Esophagus muscularis mucosa (tissue), 4 donors: ENCODE measurements at regions not wholly inside any gene's neighbourhood (a gene's known extent, or its start where the extent isn't known, plus 50 kb on each side); places are given as distances from the start of the nearest gene placed in this dataset.

ENCODE experiments used
- DNase-seq: peaks from one replicate; pipeline ENCODE4 v3.0.0-alpha.2; 2017; ENCODE audit errors: extremely low spot score
- H3K27ac ChIP-seq, 4 donors: fragments of 200-600 bp; sonication (generic); replicated peaks in 1 of 4; 1 replicate in 3 of 4; 2 replicates in 1 of 4; pipeline ENCODE4 v1.5.1; 2016 to 2019; ENCODE audit warnings: mild to moderate bottlenecking in 1 of 4
- H3K27me3 ChIP-seq, 4 donors: fragments of 200-600 bp; sonication (generic); one replicate each; pipeline versions ENCODE4 v1.5.1 to v1.6.0; 2016 to 2019
- H3K36me3 ChIP-seq, 4 donors: fragments of 200-600 bp; sonication (generic); one replicate each; pipeline ENCODE4 v1.5.1; 2016 to 2019
- H3K4me1 ChIP-seq, 4 donors: fragments of 200-600 bp; sonication (generic); one replicate each; pipeline ENCODE4 v1.5.1; 2016 to 2019
- H3K4me3 ChIP-seq, 4 donors: fragments of 200-600 bp; sonication (generic); 1 replicate in 2 of 4; 2 replicates in 2 of 4; pipeline ENCODE4 v1.5.1; 2016 to 2019; ENCODE audit warnings: mild to moderate bottlenecking in 4 of 4, moderate library complexity in 1 of 4
- H3K9me3 ChIP-seq, 4 donors: fragments of 200-600 bp; sonication (generic); 1 replicate in 3 of 4; 2 replicates in 1 of 4; pipeline ENCODE4 v1.5.1; 2016 to 2019
- EP300 ChIP-seq: sonication (generic); formaldehyde crosslinking; IDR thresholded peaks from one replicate; pipeline ENCODE4 v1.6.1; 2017; ENCODE audit warnings: antibody characterized with exemption
- POLR2A ChIP-seq: fragments of 450-650 bp; IDR thresholded peaks from one replicate; pipeline ENCODE4 v1.6.1; 2017; ENCODE audit warnings: antibody characterized with exemption, moderate library complexity, mild to moderate bottlenecking, low read depth
- POLR2AphosphoS5 ChIP-seq, 2 donors: sonication (generic); formaldehyde crosslinking; IDR thresholded peaks; one replicate each; pipeline ENCODE4 v1.6.1; 2017; ENCODE audit warnings: antibody characterized with exemption in 2 of 2
- WGBS: methylation state at CpG from one replicate; pipeline ENCODE4 v1.1.5; 2018; 5-methylcytosine and 5-hydroxymethylcytosine counted together
- intact Hi-C: fragments of 100-400 bp; cut with DNase I; formaldehyde crosslinking; loops from one replicate; pipeline ENCODE4 v1.15.1; 2023
- TF ChIP-seq, protein P1 (sequence below), 3 experiments: fragments of 200-600 bp in 2 of 3; fragments of 450-650 bp in 1 of 3; sonication (generic) in 2 of 3; IDR thresholded peaks; one replicate each; pipeline ENCODE4 v1.5.1; 2017 to 2019; ENCODE audit warnings: antibody characterized with exemption in 3 of 3, mild to moderate bottlenecking in 2 of 3, moderate library complexity in 1 of 3

DNA sequence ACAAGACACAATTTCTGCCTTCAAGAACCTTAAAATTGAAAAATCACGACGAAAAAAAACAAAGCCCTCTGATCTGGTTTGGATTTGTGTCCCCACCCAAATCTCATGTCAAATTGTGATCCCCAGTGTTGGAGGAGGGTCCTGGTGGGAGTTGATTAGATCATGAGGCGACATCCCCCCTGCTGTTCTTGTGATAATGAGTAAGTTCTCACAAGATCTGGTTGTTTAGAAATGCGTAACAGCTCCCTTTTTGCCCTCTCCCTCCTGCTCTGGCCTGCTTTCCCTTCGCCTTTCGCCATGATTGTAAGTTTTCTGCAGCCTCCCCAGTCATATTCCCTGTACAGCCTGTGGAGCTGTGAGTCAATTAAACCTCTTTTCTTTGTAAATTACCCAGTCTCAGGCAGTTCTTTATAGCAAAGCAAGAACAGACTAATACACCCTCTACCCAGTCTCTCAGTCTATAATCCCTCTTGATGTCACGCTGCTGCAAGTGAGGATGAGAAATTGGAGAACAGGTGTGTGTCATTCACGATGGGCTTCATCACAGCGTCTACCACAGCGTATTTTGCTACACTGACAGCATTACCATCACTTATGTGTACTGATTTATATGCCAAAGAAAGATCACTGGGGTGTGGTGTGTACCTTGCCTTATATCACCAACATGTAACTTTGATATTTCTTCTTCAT is 330.7 kb downstream of the MTX2 start:
- no peaks in the 10 kb centered on the region for H3K9me3 ChIP-seq
- no peak overlapping the region for H3K27ac ChIP-seq
- H3K4me3 ChIP-seq, result no peak overlapping the region
- peaks cover 0 to 10% (median 0%) of the 10 kb centered on the region in 4 donors for H3K27me3 ChIP-seq
- no peaks in the 10 kb centered on the region for H3K36me3 ChIP-seq
- 90% methylated on average over 10 of the region's 10 CpGs for whole genome bisulfite sequencing
- intact Hi-C loops, result no loop called here
- no peak for DNase-seq
- TF ChIP-seq POLR2AphosphoS5 (IDR thresholded peaks at IDR 0.05), result no peak
- TF ChIP-seq, protein P1, sequence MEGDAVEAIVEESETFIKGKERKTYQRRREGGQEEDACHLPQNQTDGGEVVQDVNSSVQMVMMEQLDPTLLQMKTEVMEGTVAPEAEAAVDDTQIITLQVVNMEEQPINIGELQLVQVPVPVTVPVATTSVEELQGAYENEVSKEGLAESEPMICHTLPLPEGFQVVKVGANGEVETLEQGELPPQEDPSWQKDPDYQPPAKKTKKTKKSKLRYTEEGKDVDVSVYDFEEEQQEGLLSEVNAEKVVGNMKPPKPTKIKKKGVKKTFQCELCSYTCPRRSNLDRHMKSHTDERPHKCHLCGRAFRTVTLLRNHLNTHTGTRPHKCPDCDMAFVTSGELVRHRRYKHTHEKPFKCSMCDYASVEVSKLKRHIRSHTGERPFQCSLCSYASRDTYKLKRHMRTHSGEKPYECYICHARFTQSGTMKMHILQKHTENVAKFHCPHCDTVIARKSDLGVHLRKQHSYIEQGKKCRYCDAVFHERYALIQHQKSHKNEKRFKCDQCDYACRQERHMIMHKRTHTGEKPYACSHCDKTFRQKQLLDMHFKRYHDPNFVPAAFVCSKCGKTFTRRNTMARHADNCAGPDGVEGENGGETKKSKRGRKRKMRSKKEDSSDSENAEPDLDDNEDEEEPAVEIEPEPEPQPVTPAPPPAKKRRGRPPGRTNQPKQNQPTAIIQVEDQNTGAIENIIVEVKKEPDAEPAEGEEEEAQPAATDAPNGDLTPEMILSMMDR (IDR thresholded peaks at IDR 0.05), result no peak
- no peak for TF ChIP-seq POLR2A
- no peak for TF ChIP-seq EP300
- no peaks in the 10 kb centered on the region for H3K4me1 ChIP-seq

DNA sequence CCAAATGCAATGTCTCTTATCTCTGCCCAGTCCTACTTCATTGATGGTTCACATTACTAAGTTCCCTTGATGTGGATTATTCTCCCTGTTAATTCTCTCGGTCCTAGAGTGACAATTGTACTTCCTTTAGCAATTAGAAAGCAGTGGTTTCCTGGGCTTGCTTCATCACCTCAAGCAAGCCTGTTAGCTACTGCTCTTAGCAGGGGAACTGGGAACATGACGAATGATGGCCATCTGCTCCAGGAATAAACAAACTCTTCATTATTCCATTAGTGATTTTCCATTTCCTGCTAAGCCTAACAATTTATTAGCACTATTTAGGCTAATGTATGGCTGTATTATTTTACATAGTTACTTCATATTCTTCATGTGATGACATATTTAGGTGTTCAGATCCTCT is 331.8 kb downstream of the MTX2 start:
- TF ChIP-seq, protein P1 (IDR thresholded peaks at IDR 0.05), result no peak
- TF ChIP-seq EP300, result no peak
- no peak for TF ChIP-seq POLR2A
- TF ChIP-seq POLR2AphosphoS5 (IDR thresholded peaks at IDR 0.05), result no peak
- H3K4me1 ChIP-seq, result no peaks in the 10 kb centered on the region
- DNase-seq, result no peak
- intact Hi-C loops, result no loop called here
- H3K27ac ChIP-seq, result no peak overlapping the region
- H3K9me3 ChIP-seq, result no peaks in the 10 kb centered on the region
- H3K27me3 ChIP-seq, result peaks cover 0 to 10% (median 0%) of the 10 kb centered on the region in 4 donors
- H3K36me3 ChIP-seq, result no peaks in the 10 kb centered on the region
- 78% methylated on average over 2 of the region's 2 CpGs for WGBS
- no peak overlapping the region for H3K4me3 ChIP-seq

DNA sequence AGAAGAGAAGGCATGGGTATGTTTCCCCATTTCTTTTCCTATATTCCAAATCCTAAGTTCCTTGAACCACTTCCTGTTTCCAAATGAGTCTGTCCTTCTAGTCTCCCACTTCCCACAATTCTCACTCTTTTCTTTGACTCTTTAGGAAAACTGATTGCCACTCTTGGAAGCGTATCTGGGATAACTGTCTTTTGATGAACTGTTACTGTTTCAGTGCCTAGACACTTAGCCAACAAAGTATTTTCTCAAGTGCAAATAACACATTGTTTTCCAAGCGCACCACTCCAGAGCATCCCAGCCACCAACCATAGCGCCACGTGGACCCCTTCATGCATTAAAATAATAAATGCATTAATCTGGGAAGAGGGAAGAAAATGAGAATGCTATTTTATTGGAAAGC is 342.8 kb downstream of the MTX2 start:
- intact Hi-C loops, result no loop called here
- H3K4me3 ChIP-seq, result no peak overlapping the region
- no peaks in the 10 kb centered on the region for H3K9me3 ChIP-seq
- H3K27ac ChIP-seq, result no peak overlapping the region
- peaks cover 0 to 28% (median 0%) of the 10 kb centered on the region in 4 donors for H3K27me3 ChIP-seq
- TF ChIP-seq POLR2A, result no peak
- no peak for TF ChIP-seq EP300
- TF ChIP-seq, protein P1 (IDR thresholded peaks at IDR 0.05), result no peak
- no peak for TF ChIP-seq POLR2AphosphoS5 (IDR thresholded peaks at IDR 0.05)
- no peak for DNase-seq
- WGBS, result 87% methylated on average over 4 of the region's 4 CpGs
- H3K36me3 ChIP-seq, result no peaks in the 10 kb centered on the region
- no peaks in the 10 kb centered on the region for H3K4me1 ChIP-seq

DNA sequence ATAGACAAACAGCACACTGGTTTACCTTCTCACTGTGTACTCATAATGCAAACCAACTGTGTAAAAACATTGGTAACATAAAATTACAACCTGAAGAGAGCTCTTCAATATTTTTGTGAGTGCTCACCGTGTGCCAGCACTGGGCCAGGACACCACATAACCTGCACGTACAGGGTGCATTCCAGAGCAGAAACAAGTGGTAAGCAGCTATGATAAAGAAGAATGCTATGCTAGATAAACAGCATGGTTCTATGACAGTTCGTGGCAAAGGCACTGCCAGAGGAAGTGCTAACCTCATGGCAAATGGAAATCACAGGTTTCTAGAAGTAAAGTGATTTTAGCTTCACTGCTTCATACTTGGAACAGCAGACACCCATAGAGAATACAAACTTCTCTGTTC is 343.5 kb downstream of the MTX2 start:
- intact Hi-C loops, result no loop called here
- H3K9me3 ChIP-seq, result no peaks in the 10 kb centered on the region
- whole genome bisulfite sequencing, result 53% methylated on average over 3 of the region's 3 CpGs

DNA sequence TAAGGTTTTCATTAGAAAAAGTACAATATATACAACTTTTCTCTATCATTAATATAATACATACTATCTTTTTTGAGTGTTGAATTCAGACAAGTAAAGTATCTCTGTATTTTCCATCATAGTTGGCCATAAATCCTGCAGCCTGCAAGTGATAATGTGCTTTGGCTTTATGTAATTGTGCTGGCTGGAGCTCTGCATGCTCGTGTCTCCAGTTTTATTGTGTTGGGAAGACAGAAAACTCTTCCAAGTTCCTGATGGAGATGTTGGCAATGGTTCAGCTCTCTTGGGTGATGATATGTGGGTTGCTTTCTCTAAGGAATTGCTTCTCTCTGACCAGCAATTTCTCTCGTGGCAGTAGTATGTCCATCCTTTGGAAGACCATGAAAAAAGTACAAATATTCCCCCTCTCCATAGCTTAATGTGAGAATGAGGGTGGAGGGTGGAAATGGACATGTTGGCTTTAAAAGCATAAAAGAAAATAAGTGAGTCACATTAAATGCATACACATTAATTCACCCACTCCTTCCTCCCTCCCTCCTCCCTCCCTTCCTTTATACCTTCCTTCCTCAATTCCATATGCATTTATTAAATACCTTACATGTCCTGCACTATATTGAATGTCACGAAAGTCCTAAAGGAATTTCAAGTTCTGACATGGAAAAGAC is 344.2 kb downstream of the MTX2 start:
- WGBS, result 38% methylated on average over 3 of the region's 3 CpGs
- DNase-seq, result no peak
- intact Hi-C loops, result no loop called here
- H3K9me3 ChIP-seq, result no peaks in the 10 kb centered on the region
- TF ChIP-seq, protein P1 (IDR thresholded peaks at IDR 0.05), result no peak
- TF ChIP-seq POLR2AphosphoS5 (IDR thresholded peaks at IDR 0.05) (no peak), POLR2A (no peak), EP300 (no peak)
- peaks cover 0 to 29% (median 0%) of the 10 kb centered on the region in 4 donors for H3K27me3 ChIP-seq
- H3K4me3 ChIP-seq, result no peak overlapping the region
- H3K27ac ChIP-seq, result no peak overlapping the region
- H3K36me3 ChIP-seq, result no peaks in the 10 kb centered on the region
- no peaks in the 10 kb centered on the region for H3K4me1 ChIP-seq

More for the DNA sequence above, 343.5 kb downstream of the MTX2 start:
- Histone ChIP-seq H3K4me3 (no peak overlapping the region), H3K27ac (no peak overlapping the region), H3K4me1 (no peaks in the 10 kb centered on the region), H3K27me3 (peaks cover 0 to 26% (median 0%) of the 10 kb centered on the region in 4 donors), H3K36me3 (no peaks in the 10 kb centered on the region)
- DNase-seq, result no peak
- TF ChIP-seq POLR2AphosphoS5 (IDR thresholded peaks at IDR 0.05), result no peak
- no peak for TF ChIP-seq POLR2A
